GM12874 (cell line): ENCODE measurements at regions not wholly inside any gene's neighbourhood (a gene's known extent, or its start where the extent isn't known, plus 50 kb on each side); places are given as distances from the start of the nearest gene placed in this dataset.

Experiments used
- TF ChIP-seq, protein P1 (sequence below): IDR thresholded peaks from 2 replicates; pipeline ENCODE4 v1.5.1; 2011; ENCODE audit warnings: low read depth, mild to moderate bottlenecking, control low read depth, low read length, moderate library complexity; ENCODE audit not compliant: insufficient read depth

DNA sequence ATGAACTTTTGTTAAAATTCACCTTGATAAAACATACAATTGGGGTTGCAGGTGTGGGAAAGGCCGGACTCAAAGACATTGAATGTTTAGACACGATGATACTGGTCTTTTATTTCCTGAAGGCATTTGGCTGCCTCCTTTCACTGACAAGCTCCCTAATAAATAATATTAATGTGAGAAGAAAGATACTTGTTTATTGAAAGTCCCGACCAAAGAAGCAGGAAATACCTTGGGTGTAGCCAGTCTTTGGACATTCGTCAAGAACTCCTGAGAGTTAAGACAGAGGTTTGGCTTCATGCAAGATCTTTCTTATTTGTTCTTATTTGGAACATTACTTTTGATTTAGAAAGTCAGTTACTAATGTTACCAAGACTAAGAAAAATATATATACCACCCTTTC is 1133.8 kb upstream of the SEL1L start:
- TF ChIP-seq, protein P1, sequence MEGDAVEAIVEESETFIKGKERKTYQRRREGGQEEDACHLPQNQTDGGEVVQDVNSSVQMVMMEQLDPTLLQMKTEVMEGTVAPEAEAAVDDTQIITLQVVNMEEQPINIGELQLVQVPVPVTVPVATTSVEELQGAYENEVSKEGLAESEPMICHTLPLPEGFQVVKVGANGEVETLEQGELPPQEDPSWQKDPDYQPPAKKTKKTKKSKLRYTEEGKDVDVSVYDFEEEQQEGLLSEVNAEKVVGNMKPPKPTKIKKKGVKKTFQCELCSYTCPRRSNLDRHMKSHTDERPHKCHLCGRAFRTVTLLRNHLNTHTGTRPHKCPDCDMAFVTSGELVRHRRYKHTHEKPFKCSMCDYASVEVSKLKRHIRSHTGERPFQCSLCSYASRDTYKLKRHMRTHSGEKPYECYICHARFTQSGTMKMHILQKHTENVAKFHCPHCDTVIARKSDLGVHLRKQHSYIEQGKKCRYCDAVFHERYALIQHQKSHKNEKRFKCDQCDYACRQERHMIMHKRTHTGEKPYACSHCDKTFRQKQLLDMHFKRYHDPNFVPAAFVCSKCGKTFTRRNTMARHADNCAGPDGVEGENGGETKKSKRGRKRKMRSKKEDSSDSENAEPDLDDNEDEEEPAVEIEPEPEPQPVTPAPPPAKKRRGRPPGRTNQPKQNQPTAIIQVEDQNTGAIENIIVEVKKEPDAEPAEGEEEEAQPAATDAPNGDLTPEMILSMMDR, result no peak

DNA sequence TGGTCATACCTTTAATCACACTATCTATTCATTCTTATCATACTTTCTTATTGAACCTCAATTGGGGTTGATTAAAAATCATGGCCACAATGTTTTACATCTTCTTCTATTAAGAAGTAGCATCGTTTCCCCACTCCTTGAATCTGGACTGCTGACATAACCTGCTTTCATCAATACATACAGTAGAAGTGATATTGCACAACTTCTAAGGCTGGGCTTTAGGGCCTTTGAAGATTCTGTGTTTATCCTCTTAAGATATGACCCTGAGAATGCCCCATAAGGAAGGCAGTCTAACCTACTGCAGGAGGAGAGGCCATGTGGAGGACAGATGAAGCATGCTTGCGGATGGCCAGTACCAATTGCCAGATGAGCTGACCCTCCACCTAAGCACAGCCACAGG is 1142.8 kb upstream of the SEL1L start:
- TF ChIP-seq, protein P1, result no peak

DNA sequence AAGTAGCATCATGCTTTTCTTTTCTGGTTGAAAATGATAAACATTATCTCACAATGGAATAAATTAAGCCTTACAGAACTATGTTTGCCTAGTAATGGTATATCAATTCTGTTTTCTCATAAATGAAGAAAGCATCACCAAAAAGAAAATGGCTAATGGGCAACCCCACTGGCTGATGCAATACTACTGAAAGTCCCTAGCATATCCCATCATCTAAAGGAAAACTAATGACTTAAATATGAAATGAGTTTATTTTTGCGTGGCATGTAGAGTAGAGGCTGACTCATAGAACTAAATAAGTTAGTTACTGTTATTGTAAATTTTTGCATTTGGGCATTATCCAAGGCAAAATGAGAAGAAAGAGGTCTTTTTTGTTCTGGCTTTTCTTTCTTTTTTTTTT is 1156.3 kb upstream of the SEL1L start:
- TF ChIP-seq, protein P1, result no peak

DNA sequence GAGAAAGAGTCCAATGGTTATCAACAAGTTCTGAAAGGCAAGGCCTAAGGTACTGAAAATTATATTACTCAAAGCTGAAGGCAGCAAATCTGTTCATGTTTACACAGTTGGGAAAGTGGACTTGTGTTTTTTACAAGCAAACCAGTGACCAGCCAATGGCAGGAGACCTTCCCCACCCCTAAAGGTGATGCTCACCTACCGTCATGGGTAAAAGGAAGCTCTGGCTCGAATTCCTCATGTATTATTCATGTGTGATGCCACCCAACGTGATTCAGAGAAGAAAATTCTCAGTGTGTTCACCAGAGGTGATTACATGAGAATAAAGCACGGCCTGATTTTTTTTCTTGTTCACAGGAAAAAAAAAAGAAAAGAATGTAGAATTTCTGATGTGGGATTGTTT is 1161.2 kb upstream of the SEL1L start:
- TF ChIP-seq, protein P1, result no peak

DNA sequence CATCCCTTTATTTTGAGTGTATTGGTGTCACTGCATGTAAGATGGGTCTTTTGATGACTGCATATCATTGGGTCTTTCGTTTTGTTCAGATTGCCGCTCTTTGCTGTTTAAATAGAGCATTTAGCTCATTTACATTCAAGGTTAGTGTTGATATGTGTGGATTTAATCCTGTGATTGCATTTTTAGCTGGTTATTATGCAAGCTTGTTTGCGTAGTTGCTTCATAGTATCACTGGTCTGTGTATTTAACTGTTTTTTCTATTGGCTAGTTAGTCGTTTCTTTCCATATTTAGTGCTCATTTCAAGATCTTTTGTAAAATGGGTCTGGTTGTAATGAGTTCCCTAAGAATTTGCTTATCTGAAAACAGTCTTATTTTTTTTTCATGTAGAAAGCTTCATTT is 1170.6 kb upstream of the SEL1L start:
- TF ChIP-seq, protein P1, result no peak

DNA sequence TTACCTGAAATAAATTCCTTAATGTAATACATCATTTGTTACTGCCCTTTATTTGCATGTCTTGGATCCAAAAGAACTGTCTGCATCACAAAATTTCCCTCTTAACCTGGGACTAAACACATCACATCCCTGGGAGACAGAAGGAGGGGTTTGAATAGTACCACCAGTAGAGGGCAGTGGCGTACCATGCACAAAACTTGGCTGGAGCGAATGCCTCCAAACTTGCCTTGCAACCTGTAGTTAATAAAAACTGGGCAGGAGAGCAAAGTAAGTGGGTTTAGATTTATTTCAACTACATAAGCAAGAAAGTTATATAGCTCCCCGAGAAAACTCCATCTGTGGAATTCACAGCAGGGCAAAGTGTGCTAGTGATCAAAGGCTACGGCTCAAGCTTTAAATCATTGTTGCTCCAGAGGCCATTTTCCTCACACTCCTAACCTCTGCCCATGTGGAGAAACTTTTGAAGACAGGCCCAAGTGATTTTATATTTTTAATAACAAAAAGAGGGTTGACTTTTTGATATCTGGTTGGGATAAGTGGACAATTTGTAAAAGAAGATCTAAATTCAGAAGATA is 1176.7 kb upstream of the SEL1L start:
- TF ChIP-seq, protein P1, result peak; percentile 85

DNA sequence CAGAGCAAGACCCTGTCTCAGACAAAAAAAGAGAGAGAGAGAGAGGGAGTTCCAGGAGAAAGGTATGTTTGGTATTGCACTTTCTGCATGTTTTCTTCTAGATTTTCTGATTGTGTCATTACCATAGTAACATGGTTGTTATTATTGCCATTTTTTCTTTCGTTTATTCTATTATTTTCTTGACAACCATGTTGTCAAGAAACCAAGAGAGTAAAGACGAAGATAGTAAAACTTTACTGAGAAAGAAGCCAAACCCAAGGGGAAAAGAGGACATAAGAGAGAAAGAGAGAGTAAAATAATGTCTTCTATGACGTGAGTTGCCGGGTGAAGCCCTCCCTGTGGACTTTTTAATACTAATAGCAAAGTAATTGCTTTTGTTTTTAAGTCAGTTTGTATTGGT is 1186.0 kb upstream of the SEL1L start:
- TF ChIP-seq, protein P1, result no peak
